ENCODE measurements at regions not wholly inside any gene's neighbourhood (a gene's known extent, or its start where the extent isn't known, plus 50 kb on each side); places are given as distances from the start of the nearest gene placed in this dataset.
"Not testable (repeated sequence)": the region's sequence is repeated elsewhere in the genome, so short reads cannot be mapped to it uniquely, and the experiment has no call there.

GRCh38 chr3:162684260-162684659, 1187.7 kb downstream of the OTOL1 start:
- DNase-seq = no peak

- no peak for DNase-seq
Observed at GRCh38 chr3:162699291-162699690, 1202.7 kb downstream of the OTOL1 start.

- DNase-seq = no peak
Observed at GRCh38 chr3:162701211-162701610, 1204.6 kb downstream of the OTOL1 start.

GRCh38 chr3:162702768-162703385, 1206.3 kb downstream of the OTOL1 start:
- DNase-seq = no peak

GRCh38 chr3:162704238-162704637, 1207.6 kb downstream of the OTOL1 start:
- DNase-seq = no peak

- DNase-seq = no peak
Observed at GRCh38 chr3:162704799-162705385, 1208.3 kb downstream of the OTOL1 start.

- not testable (repeated sequence) for DNase-seq
Observed at GRCh38 chr3:162708394-162708793, 1211.8 kb downstream of the OTOL1 start.

- DNase-seq = not testable (repeated sequence)
Observed at GRCh38 chr3:162708942-162709706, 1212.5 kb downstream of the OTOL1 start.

- no peak for DNase-seq
Observed at GRCh38 chr3:162710332-162711112, 1213.9 kb downstream of the OTOL1 start.

- DNase-seq = not testable (repeated sequence)
Observed at GRCh38 chr3:162717074-162717473, 1220.5 kb downstream of the OTOL1 start.

GRCh38 chr3:162718697-162719096, 1222.1 kb downstream of the OTOL1 start:
- DNase-seq = no peak

- DNase-seq = no peak
Observed at GRCh38 chr3:162719684-162720341, 1223.2 kb downstream of the OTOL1 start.

GRCh38 chr3:162721736-162722135, 1225.1 kb downstream of the OTOL1 start:
- DNase-seq = no peak

- DNase-seq = no peak
Observed at GRCh38 chr3:162722337-162722736, 1225.7 kb downstream of the OTOL1 start.

GRCh38 chr3:162722796-162723195, 1226.2 kb downstream of the OTOL1 start:
- DNase-seq = not testable (repeated sequence)

- DNase-seq = no peak
Observed at GRCh38 chr3:162729686-162730085, 1233.1 kb downstream of the OTOL1 start.

GRCh38 chr3:162731961-162732360, 1235.4 kb downstream of the OTOL1 start:
- DNase-seq = not testable (repeated sequence)

GRCh38 chr3:162738784-162739183, 1242.2 kb downstream of the OTOL1 start:
- DNase-seq = no peak

GRCh38 chr3:162740941-162741596, 1244.5 kb downstream of the OTOL1 start:
- DNase-seq = no peak

- DNase-seq = no peak
Observed at GRCh38 chr3:162742159-162742717, 1245.6 kb downstream of the OTOL1 start.

- DNase-seq = no peak
Observed at GRCh38 chr3:162743091-162743490, 1246.5 kb downstream of the OTOL1 start.

- no peak for DNase-seq
Observed at GRCh38 chr3:162760789-162761188, 1264.2 kb downstream of the OTOL1 start.
